Activated CD8-positive, alpha-beta T cell treated with anti-CD3 and anti-CD28 coated beads for 36 hours (primary cell): ENCODE measurements at regions not wholly inside any gene's neighbourhood (a gene's known extent, or its start where the extent isn't known, plus 50 kb on each side); places are given as distances from the start of the nearest gene placed in this dataset.

ENCODE experiments used
- ATAC-seq: fragments of 200-7000 bp; cut with Tn5 transposase; one replicate; pipeline ENCODE4 v1.10.0; 2021; ENCODE audit warnings: mild to moderate bottlenecking, moderate library complexity
- CTCF ChIA-PET: fragments of 350-600 bp; sonication (Branson Sonifier 250); formaldehyde crosslinking; loops from one replicate; lab custom pipeline; 2021; ENCODE audit warnings: antibody characterized with exemption; lab: Charles Lee
- POLR2A ChIA-PET: fragments of 350-600 bp; sonication (Branson Sonifier 250); formaldehyde crosslinking; loops from one replicate; lab custom pipeline; 2021; ENCODE audit warnings: antibody characterized with exemption; lab: Charles Lee
- DNase-seq: peaks from one replicate; pipeline ENCODE4 v3.0.0-alpha.2; 2020
- H3K27ac Mint-ChIP-seq: one replicate; pipeline ENCODE4 v1.8.0; 2021; ENCODE audit warnings: mild to moderate bottlenecking, mixed read lengths
- H3K27me3 Mint-ChIP-seq: one replicate; pipeline ENCODE4 v1.8.0; 2021; ENCODE audit warnings: mixed read lengths
- H3K36me3 Mint-ChIP-seq: one replicate; pipeline ENCODE4 v1.8.0; 2021; ENCODE audit warnings: low read depth, mixed read lengths
- H3K4me1 Mint-ChIP-seq: one replicate; pipeline ENCODE4 v1.8.0; 2021; ENCODE audit warnings: low read depth, mixed read lengths
- H3K4me3 Mint-ChIP-seq: one replicate; pipeline ENCODE4 v1.8.0; 2021; ENCODE audit warnings: mild to moderate bottlenecking, moderate library complexity, mixed read lengths
- H3K9me3 Mint-ChIP-seq: one replicate; pipeline ENCODE4 v1.8.0; 2021; ENCODE audit warnings: mixed read lengths
- CTCF ChIP-seq: fragments of 200-600 bp; IDR thresholded peaks from one replicate; pipeline ENCODE4 v1.8.0; 2022; ENCODE audit warnings: antibody characterized with exemption, mild to moderate bottlenecking
- intact Hi-C: fragments of 100-400 bp; cut with micrococcal nuclease; formaldehyde crosslinking; loops from one replicate; pipeline ENCODE4 v1.10.0; 2022

GRCh38 chr7:142308326-142308725, 50.5 kb upstream of the PRSS58 start:
- intact Hi-C loops = loop anchor here (1.0 to 10.0 kb wide), 2 partner anchors 36 to 496 kb away; no protein-coding TSS in a partner anchor
- H3K27ac Mint-ChIP-seq = peak overlapping the region; percentile 45

More at GRCh38 chr7:142308326-142308725, 50.5 kb upstream of the PRSS58 start:
- no peaks in the 10 kb centered on the region for H3K36me3 Mint-ChIP-seq
- ATAC-seq (no peak), DNase-seq (no peak)
- peaks cover 11% of the 10 kb centered on the region for H3K4me1 Mint-ChIP-seq
- H3K27me3 Mint-ChIP-seq = no peaks in the 10 kb centered on the region
- no peak for TF ChIP-seq CTCF
- peak overlapping the region; percentile 49 for H3K4me3 Mint-ChIP-seq
- ChIA-PET POLR2A (interaction anchor here (1.0 to 2.6 kb wide), 2 partner anchors 489 to 491 kb away, joined by 3 to 9 read pairs; no protein-coding TSS in a partner anchor), CTCF (interaction anchor here (1.2 kb wide), 1 partner anchor 11 kb away, joined by 7 read pairs; no protein-coding TSS in a partner anchor)
- H3K9me3 Mint-ChIP-seq = no peaks in the 10 kb centered on the region
